Neural progenitor cell (in vitro differentiated cells): ENCODE measurements at regions not wholly inside any gene's neighbourhood (a gene's known extent, or its start where the extent isn't known, plus 50 kb on each side); places are given as distances from the start of the nearest gene placed in this dataset.

Source experiments
- DNase-seq: peaks from one replicate; pipeline ENCODE4 v3.0.0-alpha.2; 2016; ENCODE audit warnings: low spot score
- H2AFZ ChIP-seq: fragments of 200-600 bp; sonication (generic); replicated peaks from 2 replicates; pipeline ENCODE4 v1.6.1; 2016; ENCODE audit warnings: antibody characterized with exemption
- H3F3A ChIP-seq: fragments of 200-600 bp; sonication (generic); 2 replicates; pipeline ENCODE4 v1.6.1; 2016; ENCODE audit warnings: antibody characterized with exemption, low read depth
- H3K27ac ChIP-seq: fragments of 200-600 bp; sonication (generic); 2 replicates; pipeline ENCODE4 v1.5.1; 2016; ENCODE audit warnings: mild to moderate bottlenecking
- H3K27me3 ChIP-seq: fragments of 200-600 bp; sonication (generic); 2 replicates; pipeline ENCODE4 v1.6.1; 2016; ENCODE audit warnings: mild to moderate bottlenecking, moderate library complexity
- H3K36me3 ChIP-seq: fragments of 200-600 bp; sonication (generic); 2 replicates; pipeline ENCODE4 v1.5.1; 2016
- H3K4me1 ChIP-seq: fragments of 200-600 bp; sonication (generic); 2 replicates; pipeline ENCODE4 v1.6.1; 2016; ENCODE audit warnings: mixed run types
- H3K4me2 ChIP-seq: fragments of 200-600 bp; sonication (generic); 2 replicates; pipeline ENCODE4 v1.6.1; 2016
- H3K4me3 ChIP-seq: fragments of 200-600 bp; sonication (generic); 2 replicates; pipeline ENCODE4 v1.5.1; 2016
- H3K79me2 ChIP-seq: fragments of 200-600 bp; sonication (generic); 2 replicates; pipeline ENCODE4 v1.6.1; 2016; ENCODE audit warnings: low read depth
- H3K9ac ChIP-seq: fragments of 200-600 bp; sonication (generic); 2 replicates; pipeline ENCODE4 v1.6.1; 2016
- H3K9me3 ChIP-seq: fragments of 200-600 bp; sonication (generic); 2 replicates; pipeline ENCODE4 v1.5.1; 2016; ENCODE audit warnings: low read depth
- H4K20me1 ChIP-seq: fragments of 200-600 bp; sonication (generic); 2 replicates; pipeline ENCODE4 v1.6.1; 2016; ENCODE audit warnings: low read depth
- H3K27ac Mint-ChIP-seq: 3 replicates; pipeline ENCODE4 v1.8.0; 2021; ENCODE audit warnings: mixed read lengths
- H3K27me3 Mint-ChIP-seq: 2 replicates; pipeline ENCODE4 v1.8.0; 2022; ENCODE audit warnings: low read depth, mild to moderate bottlenecking, inconsistent platforms, moderate library complexity, mixed read lengths; ENCODE audit not compliant: insufficient read depth
- H3K36me3 Mint-ChIP-seq: 3 replicates; pipeline ENCODE4 v1.8.0; 2021; ENCODE audit warnings: mixed read lengths
- H3K4me1 Mint-ChIP-seq: 3 replicates; pipeline ENCODE4 v1.8.0; 2021; ENCODE audit warnings: mixed read lengths
- H3K4me3 Mint-ChIP-seq: 3 replicates; pipeline ENCODE4 v1.8.0; 2021; ENCODE audit warnings: mild to moderate bottlenecking, moderate library complexity, mixed read lengths
- H3K9me3 Mint-ChIP-seq: 3 replicates; pipeline ENCODE4 v1.8.0; 2020; ENCODE audit warnings: mixed read lengths
- CTCF ChIP-seq: fragments of 200-600 bp; sonication (generic); IDR thresholded peaks from 2 replicates; pipeline ENCODE4 v1.5.1; 2017; ENCODE audit warnings: antibody characterized with exemption, mild to moderate bottlenecking
- EZH2 ChIP-seq: fragments of 200-600 bp; sonication (generic); IDR thresholded peaks from 2 replicates; pipeline ENCODE4 v1.6.1; 2017; ENCODE audit warnings: antibody characterized with exemption, mild to moderate bottlenecking, moderate library complexity
- EZH2phosphoT487 ChIP-seq: fragments of 200-600 bp; sonication (generic); IDR thresholded peaks from 2 replicates; pipeline ENCODE4 v1.6.1; 2017; ENCODE audit warnings: antibody characterized with exemption

GRCh38 chrX:142149919-142150318 lies 55.2 kb downstream of the MAGEC2 start:
- Mint-ChIP-seq H3K9me3 (peaks cover 10% of the 10 kb centered on the region), H3K36me3 (no peaks in the 10 kb centered on the region)
- no peak overlapping the region for H3K4me2 ChIP-seq

DNA sequence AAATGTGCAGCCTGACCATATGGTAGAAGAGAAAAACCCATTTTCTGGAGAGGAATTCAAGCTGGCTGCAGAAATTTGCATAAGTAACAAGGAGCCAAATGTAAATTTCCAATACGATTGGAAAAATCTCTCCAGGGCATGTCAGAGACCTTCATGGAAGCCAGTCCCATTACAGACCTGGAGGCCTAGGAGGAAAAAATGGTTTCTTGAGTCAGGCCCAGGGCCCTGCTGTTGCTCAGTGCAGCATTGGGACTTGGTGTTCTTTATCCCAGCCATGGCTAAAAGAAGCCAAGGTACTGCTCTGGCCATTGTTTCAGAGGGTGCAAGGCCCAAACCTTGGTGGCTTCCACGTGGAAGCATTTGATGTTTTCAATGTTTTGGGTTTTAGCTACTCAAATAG lies 70.6 kb downstream of the MAGEC2 start:
- Mint-ChIP-seq H3K4me1 (no peaks in the 10 kb centered on the region), H3K4me3 (no peak overlapping the region), H3K27me3 (no peaks in the 10 kb centered on the region), H3K27ac (no peak overlapping the region), H3K9me3 (peaks cover 18% of the 10 kb centered on the region), H3K36me3 (no peaks in the 10 kb centered on the region)
- H4K20me1 ChIP-seq = no peaks in the 10 kb centered on the region
- H3F3A ChIP-seq = no peaks in the 10 kb centered on the region
- no peak overlapping the region for H3K9ac ChIP-seq
- H3K9me3 ChIP-seq = peaks cover 14% of the 10 kb centered on the region
- no peaks in the 10 kb centered on the region for H3K79me2 ChIP-seq
- no peaks in the 10 kb centered on the region for H3K4me1 ChIP-seq
- H3K27ac ChIP-seq = no peak overlapping the region
- H3K4me3 ChIP-seq = no peak overlapping the region
- no peaks in the 10 kb centered on the region for H3K36me3 ChIP-seq
- TF ChIP-seq EZH2 = no peak
- no peak for TF ChIP-seq CTCF
- no peak for TF ChIP-seq EZH2phosphoT487
- DNase-seq = no peak
- no peak overlapping the region for H3K4me2 ChIP-seq
- H3K27me3 ChIP-seq = no peaks in the 10 kb centered on the region
- no peak overlapping the region for H2AFZ ChIP-seq

More at GRCh38 chrX:142149919-142150318, 55.2 kb downstream of the MAGEC2 start:
- Mint-ChIP-seq H3K4me1 (no peaks in the 10 kb centered on the region), H3K27ac (no peak overlapping the region), H3K4me3 (no peak overlapping the region), H3K27me3 (no peaks in the 10 kb centered on the region)
- no peaks in the 10 kb centered on the region for H3K27me3 ChIP-seq
- H3K4me1 ChIP-seq = no peaks in the 10 kb centered on the region
- H3K79me2 ChIP-seq = no peaks in the 10 kb centered on the region
- H3K9me3 ChIP-seq = no peaks in the 10 kb centered on the region
- no peaks in the 10 kb centered on the region for H3F3A ChIP-seq
- H4K20me1 ChIP-seq = no peaks in the 10 kb centered on the region
- H3K9ac ChIP-seq = no peak overlapping the region
- H3K4me3 ChIP-seq = no peak overlapping the region
- TF ChIP-seq CTCF (no peak), EZH2phosphoT487 (no peak), EZH2 (no peak)
- H3K36me3 ChIP-seq = no peaks in the 10 kb centered on the region
- H3K27ac ChIP-seq = no peak overlapping the region
- DNase-seq = no peak
- H2AFZ ChIP-seq = no peak overlapping the region

- Histone ChIP-seq H3K9me3 (no peaks in the 10 kb centered on the region), H2AFZ (no peak overlapping the region), H3K79me2 (no peaks in the 10 kb centered on the region), H3K4me2 (no peak overlapping the region), H3K4me3 (no peak overlapping the region), H3K9ac (no peak overlapping the region), H3K36me3 (no peaks in the 10 kb centered on the region), H3K27me3 (no peaks in the 10 kb centered on the region), H3K27ac (no peak overlapping the region), H3F3A (no peaks in the 10 kb centered on the region), H3K4me1 (no peaks in the 10 kb centered on the region), H4K20me1 (no peaks in the 10 kb centered on the region)
- no peaks in the 10 kb centered on the region for H3K4me1 Mint-ChIP-seq
- H3K4me3 Mint-ChIP-seq = no peak overlapping the region
- H3K27me3 Mint-ChIP-seq = no peaks in the 10 kb centered on the region
- TF ChIP-seq CTCF (no peak), EZH2phosphoT487 (no peak), EZH2 (no peak)
- DNase-seq = no peak
- H3K9me3 Mint-ChIP-seq = no peaks in the 10 kb centered on the region
- H3K27ac Mint-ChIP-seq = no peak overlapping the region
- no peaks in the 10 kb centered on the region for H3K36me3 Mint-ChIP-seq
Observed at GRCh38 chrX:142096253-142096652, 108.8 kb downstream of the MAGEC2 start.
